Stimulated activated CD4-positive, alpha-beta T cell treated with anti-CD3 and anti-CD28 coated beads, Interleukin-2, amount 100 ng/mL, for 24 hours (primary cell): ENCODE measurements at regions not wholly inside any gene's neighbourhood (a gene's known extent, or its start where the extent isn't known, plus 50 kb on each side); places are given as distances from the start of the nearest gene placed in this dataset.

Source experiments
- DNase-seq, 2 donors: peaks; one replicate each; pipeline ENCODE4 v3.0.0-alpha.2; 2020

- no peak for DNase-seq
Measured at GRCh38 chr2:117406443-117406842, 408.0 kb upstream of the DDX18 start.

- DNase-seq = no peak
Measured at GRCh38 chr2:117407746-117408145, 406.7 kb upstream of the DDX18 start.

- DNase-seq = no peak
Measured at GRCh38 chr2:117409443-117409842, 405.0 kb upstream of the DDX18 start.

- no peak for DNase-seq
Measured at GRCh38 chr2:117411983-117412382, 402.5 kb upstream of the DDX18 start.

DNA sequence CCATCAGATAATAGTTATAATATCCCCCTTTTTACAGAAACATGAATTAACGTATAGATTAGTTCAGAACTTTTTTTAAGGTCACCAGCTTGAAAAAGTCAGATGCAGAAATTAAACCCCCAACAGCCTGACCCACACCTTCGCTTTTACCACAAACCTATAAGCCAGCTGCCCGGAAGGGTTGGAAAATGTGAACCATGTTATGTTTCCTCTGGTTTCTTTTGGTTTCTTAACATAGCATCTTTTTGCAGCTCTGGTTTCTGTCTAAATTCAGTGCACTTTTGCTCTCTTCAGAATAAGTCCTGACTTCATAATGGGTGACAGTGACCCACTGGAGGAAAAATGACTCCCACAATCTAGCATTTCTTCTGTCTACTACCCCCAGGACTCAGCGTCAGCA lies 381.7 kb upstream of the DDX18 start:
- DNase-seq = no peak

GRCh38 chr2:117436697-117437096 lies 377.8 kb upstream of the DDX18 start:
- DNase-seq = no peak

- DNase-seq = peak; percentile 7 to 20
Measured at GRCh38 chr2:117470311-117471095, 344.0 kb upstream of the DDX18 start.

DNA sequence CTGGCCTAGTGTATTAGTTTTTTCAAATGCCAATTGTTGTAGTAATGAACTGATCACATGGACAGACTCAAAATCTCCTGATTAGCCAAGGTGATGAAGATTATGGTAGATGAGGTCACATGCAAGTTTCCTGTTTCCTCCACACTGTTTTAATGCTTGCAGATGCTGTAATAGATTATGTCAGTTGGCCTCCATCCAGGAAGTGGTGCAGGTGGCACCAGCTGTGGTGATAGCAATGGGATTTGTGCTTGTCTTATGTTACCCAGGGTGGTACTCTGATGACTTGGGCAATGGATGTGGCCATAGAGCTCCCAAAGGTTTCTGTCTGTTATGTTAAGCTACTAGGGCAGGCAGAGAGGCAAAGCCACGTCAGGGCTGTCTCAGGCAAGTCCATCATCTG lies 332.9 kb upstream of the DDX18 start:
- no peak for DNase-seq

GRCh38 chr2:117485588-117485987 lies 328.9 kb upstream of the DDX18 start:
- DNase-seq = no peak

DNA sequence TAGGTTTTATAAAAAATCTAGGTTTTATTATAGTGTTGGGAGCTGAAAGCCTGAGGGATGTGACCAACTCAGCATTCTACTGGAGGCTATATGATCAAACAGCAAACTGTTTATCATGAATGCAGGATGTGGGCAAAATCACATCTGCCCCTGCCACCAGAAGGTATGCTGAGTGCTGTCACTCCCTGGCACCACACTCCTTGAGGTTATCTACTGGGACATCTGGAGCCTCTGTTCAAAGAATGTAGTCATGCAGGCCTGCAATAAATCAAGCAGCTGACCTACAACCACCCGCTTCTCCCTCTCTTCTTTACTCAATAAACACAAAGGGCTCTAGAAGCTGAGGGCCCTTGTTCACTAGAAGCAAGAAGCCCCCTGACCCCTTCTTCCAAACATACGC lies 328.4 kb upstream of the DDX18 start:
- no peak for DNase-seq

GRCh38 chr2:117492209-117492851 lies 322.2 kb upstream of the DDX18 start:
- no peak for DNase-seq

DNA sequence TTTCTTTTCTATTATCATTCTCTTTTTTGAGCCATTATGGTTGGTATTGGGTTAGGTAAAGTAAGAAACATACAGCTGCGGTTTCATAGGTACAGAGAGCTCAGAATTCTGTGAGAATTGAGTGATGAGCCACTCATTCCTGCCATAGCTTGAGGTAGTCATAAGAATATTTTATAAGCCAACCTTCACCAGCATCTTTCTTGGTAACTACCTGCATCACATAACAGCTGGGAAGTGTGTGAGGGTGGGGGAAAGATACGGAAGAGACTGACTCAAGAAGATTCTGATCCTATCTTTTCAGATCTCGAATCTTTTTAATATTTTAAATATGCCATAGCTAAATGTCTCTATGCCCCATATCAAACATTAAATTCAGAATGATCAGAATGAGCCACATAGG lies 313.8 kb upstream of the DDX18 start:
- no peak for DNase-seq

GRCh38 chr2:117502121-117502520 lies 312.4 kb upstream of the DDX18 start:
- no peak for DNase-seq

DNA sequence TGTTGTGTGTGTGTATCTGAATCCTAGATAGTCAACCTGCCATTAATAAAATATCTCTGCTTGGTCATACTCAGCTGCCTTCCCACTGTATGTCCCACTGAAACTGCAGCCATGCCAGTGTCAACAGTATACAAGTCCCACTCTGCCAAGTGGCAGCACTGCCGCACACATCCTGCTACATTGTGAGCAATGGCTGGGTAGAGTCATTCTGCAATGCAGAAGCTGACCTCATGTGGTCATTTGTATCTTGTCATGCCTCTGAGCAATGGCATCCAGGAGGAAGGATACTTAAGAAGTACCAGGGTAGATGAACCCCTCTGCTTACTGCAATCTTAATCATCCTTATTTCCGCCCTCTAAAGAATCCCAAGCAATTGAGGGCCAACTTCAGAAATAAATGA lies 302.2 kb upstream of the DDX18 start:
- no peak for DNase-seq

GRCh38 chr2:117514371-117514770 lies 300.1 kb upstream of the DDX18 start:
- DNase-seq = no peak

- no peak for DNase-seq
Measured at GRCh38 chr2:117519238-117519637, 295.3 kb upstream of the DDX18 start.

- DNase-seq = no peak
Measured at GRCh38 chr2:117519721-117520120, 294.8 kb upstream of the DDX18 start.

GRCh38 chr2:117523267-117523666 lies 291.2 kb upstream of the DDX18 start:
- DNase-seq = no peak

- no peak for DNase-seq
Measured at GRCh38 chr2:117523711-117524238, 290.7 kb upstream of the DDX18 start.

- no peak for DNase-seq
Measured at GRCh38 chr2:117536139-117536538, 278.4 kb upstream of the DDX18 start.

DNA sequence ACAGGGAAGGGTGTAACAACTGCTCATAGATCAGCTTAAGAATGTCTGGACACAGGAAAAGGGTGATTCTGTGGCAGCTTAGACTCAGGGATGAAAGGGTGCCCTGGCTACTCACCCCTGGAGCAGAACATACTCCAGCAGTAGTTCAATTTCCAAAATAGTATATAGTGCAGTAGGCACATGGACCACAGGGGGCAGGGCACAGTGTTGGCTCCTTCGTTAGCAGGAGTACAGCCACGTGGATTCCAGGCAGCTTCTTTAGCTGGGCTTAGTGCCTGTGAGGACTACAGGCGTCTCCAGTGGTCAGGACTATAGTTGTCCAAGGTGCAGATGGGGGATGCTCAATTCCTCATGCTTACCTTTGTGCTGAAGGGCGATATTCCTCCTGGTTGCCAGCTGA lies 277.5 kb upstream of the DDX18 start:
- no peak for DNase-seq

DNA sequence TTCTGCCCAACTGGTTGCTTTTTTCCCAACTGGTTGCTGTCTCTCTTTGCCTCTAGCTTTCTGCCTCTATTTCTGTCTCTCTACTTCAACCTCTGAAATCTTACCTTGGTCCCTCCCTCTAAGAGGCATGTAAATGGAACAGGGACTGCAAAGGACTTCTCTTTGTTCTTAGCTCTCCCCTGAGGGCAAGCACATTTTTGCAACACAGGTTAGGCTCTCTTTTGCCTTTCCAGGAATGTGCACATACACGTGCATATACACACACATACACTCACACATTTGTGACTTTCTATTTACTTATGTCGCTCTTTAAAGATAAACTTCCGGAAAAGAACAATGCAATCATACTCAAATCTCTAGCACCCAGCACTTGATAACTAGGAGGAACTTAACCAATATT lies 262.6 kb upstream of the DDX18 start:
- DNase-seq = no peak

DNA sequence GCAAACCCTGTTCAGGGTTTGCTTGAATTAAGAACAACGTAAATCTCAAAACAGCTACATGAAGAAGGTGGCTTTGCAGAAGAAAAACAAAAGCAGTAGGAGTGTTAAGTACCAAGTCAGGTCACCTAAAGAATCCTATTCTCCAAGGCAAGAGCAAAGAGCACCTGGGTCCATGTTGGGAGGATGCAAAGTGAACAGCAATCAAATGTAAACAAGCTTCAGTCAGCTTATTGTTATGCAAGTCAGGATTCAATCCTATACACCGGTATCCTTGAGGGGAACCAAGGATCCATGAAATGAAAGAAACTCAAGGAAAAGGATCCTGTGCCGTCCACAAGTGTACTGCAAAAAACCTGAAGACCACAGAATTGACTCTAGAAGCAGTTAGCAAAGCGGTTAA lies 261.0 kb upstream of the DDX18 start:
- no peak for DNase-seq

DNA sequence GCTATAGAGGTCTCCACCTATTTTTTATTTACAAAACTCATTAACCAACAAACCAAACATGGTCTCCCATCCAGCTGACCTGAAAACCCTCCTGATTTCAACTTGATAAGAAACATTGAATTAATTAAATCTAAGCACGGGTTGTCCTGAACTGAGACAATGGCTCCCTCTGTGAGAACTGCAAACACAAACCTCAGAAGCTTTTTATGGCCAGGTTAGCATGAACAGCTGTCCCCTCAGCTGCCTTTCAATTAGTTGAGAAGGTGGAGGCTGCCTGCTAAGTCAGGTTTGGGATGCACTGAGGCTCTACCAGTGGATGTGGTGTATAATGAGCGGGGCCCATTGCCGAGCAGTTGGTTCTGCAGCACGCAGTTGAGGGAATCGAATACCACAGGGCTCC lies 258.5 kb upstream of the DDX18 start:
- no peak for DNase-seq

- DNase-seq = no peak
Measured at GRCh38 chr2:117557626-117558025, 256.9 kb upstream of the DDX18 start.
